Activated B cell treated with CpG ODN at 0.5 μM for 24 hours (primary cell): ENCODE measurements at regions not wholly inside any gene's neighbourhood (a gene's known extent, or its start where the extent isn't known, plus 50 kb on each side); places are given as distances from the start of the nearest gene placed in this dataset.

ENCODE experiments used
- ATAC-seq: fragments of 200-7000 bp; cut with Tn5 transposase; one replicate; pipeline ENCODE4 v1.10.0; 2021; ENCODE audit warnings: low read depth, mild to moderate bottlenecking, moderate library complexity
- CTCF ChIA-PET: fragments of 350-600 bp; sonication (Branson Sonifier 250); formaldehyde crosslinking; loops from one replicate; lab custom pipeline; 2021; ENCODE audit warnings: antibody characterized with exemption; lab: Charles Lee
- POLR2A ChIA-PET: fragments of 350-600 bp; sonication (Branson Sonifier 250); formaldehyde crosslinking; loops from one replicate; lab custom pipeline; 2021; ENCODE audit warnings: antibody characterized with exemption; lab: Charles Lee
- DNase-seq: peaks from one replicate; pipeline ENCODE4 v3.0.0; 2022
- H3K27ac Mint-ChIP-seq: one replicate; pipeline ENCODE4 v1.8.0; 2020; ENCODE audit warnings: mixed read lengths
- H3K27me3 Mint-ChIP-seq: one replicate; pipeline ENCODE4 v1.8.0; 2021; ENCODE audit warnings: mixed read lengths
- H3K36me3 Mint-ChIP-seq: one replicate; pipeline ENCODE4 v1.8.0; 2021; ENCODE audit warnings: low read depth, mixed read lengths
- H3K4me1 Mint-ChIP-seq: one replicate; pipeline ENCODE4 v1.8.0; 2021; ENCODE audit warnings: mixed read lengths
- H3K4me3 Mint-ChIP-seq: one replicate; pipeline ENCODE4 v1.8.0; 2020; ENCODE audit warnings: mild to moderate bottlenecking, mixed read lengths
- H3K9me3 Mint-ChIP-seq: one replicate; pipeline ENCODE4 v1.8.0; 2020; ENCODE audit warnings: mixed read lengths
- CTCF ChIP-seq: fragments of 200-600 bp; IDR thresholded peaks from one replicate; pipeline ENCODE4 v1.8.0; 2022; ENCODE audit warnings: antibody characterized with exemption, mild to moderate bottlenecking
- intact Hi-C: fragments of 100-400 bp; cut with micrococcal nuclease; formaldehyde crosslinking; loops from one replicate; pipeline ENCODE4 v1.15.1; 2024

- no peak for ATAC-seq
- POLR2A ChIA-PET: no interaction called here
These were observed 238.2 kb upstream of the OBI1 start for GRCh38 chr13:78897200-78897599.

GRCh38 chr13:78884571-78884970 lies 225.6 kb upstream of the OBI1 start:
- Mint-ChIP-seq H3K9me3 (no peaks in the 10 kb centered on the region), H3K4me1 (no peaks in the 10 kb centered on the region), H3K27ac (no peak overlapping the region), H3K36me3 (no peaks in the 10 kb centered on the region), H3K27me3 (peaks cover 6% of the 10 kb centered on the region), H3K4me3 (no peak overlapping the region)
- ChIA-PET POLR2A (no interaction called here), CTCF (no interaction called here)
- TF ChIP-seq CTCF: no peak
- ATAC-seq: no peak
- intact Hi-C loops: no loop called here
- no peak for DNase-seq

More at GRCh38 chr13:78897200-78897599, 238.2 kb upstream of the OBI1 start:
- H3K27ac Mint-ChIP-seq: no peak overlapping the region
- peaks cover 8% of the 10 kb centered on the region for H3K27me3 Mint-ChIP-seq
- DNase-seq: no peak
- CTCF ChIA-PET: no interaction called here
- H3K4me3 Mint-ChIP-seq: no peak overlapping the region
- H3K36me3 Mint-ChIP-seq: no peaks in the 10 kb centered on the region
- intact Hi-C loops: no loop called here
- H3K4me1 Mint-ChIP-seq: no peaks in the 10 kb centered on the region
- TF ChIP-seq CTCF: no peak
- peaks cover 2% of the 10 kb centered on the region for H3K9me3 Mint-ChIP-seq

- DNase-seq (no peak), ATAC-seq (no peak)
- no peaks in the 10 kb centered on the region for H3K36me3 Mint-ChIP-seq
- intact Hi-C loops: no loop called here
- H3K27ac Mint-ChIP-seq: no peak overlapping the region
- no peaks in the 10 kb centered on the region for H3K4me1 Mint-ChIP-seq
- peaks cover 2% of the 10 kb centered on the region for H3K9me3 Mint-ChIP-seq
- no peak overlapping the region for H3K4me3 Mint-ChIP-seq
- H3K27me3 Mint-ChIP-seq: peaks cover 1% of the 10 kb centered on the region
- no peak for TF ChIP-seq CTCF
- POLR2A ChIA-PET: no interaction called here
- CTCF ChIA-PET: no interaction called here
These were observed 222.8 kb upstream of the OBI1 start for GRCh38 chr13:78881751-78882150.

GRCh38 chr13:78881054-78881453 lies 222.1 kb upstream of the OBI1 start:
- Mint-ChIP-seq H3K4me1 (no peaks in the 10 kb centered on the region), H3K4me3 (no peak overlapping the region), H3K27me3 (peaks cover 1% of the 10 kb centered on the region), H3K36me3 (no peaks in the 10 kb centered on the region), H3K27ac (no peak overlapping the region), H3K9me3 (peaks cover 2% of the 10 kb centered on the region)
- intact Hi-C loops: no loop called here
- ChIA-PET CTCF (no interaction called here), POLR2A (no interaction called here)
- DNase-seq (no peak), ATAC-seq (no peak)
- TF ChIP-seq CTCF: no peak

GRCh38 chr13:78876915-78877549 lies 218.1 kb upstream of the OBI1 start:
- POLR2A ChIA-PET: no interaction called here
- Mint-ChIP-seq H3K4me1 (no peaks in the 10 kb centered on the region), H3K36me3 (no peaks in the 10 kb centered on the region), H3K4me3 (no peak overlapping the region), H3K27me3 (no peaks in the 10 kb centered on the region), H3K9me3 (peaks cover 2% of the 10 kb centered on the region), H3K27ac (no peak overlapping the region)
- ATAC-seq (no peak), DNase-seq (no peak)
- CTCF ChIA-PET: no interaction called here
- intact Hi-C loops: no loop called here
- no peak for TF ChIP-seq CTCF
